Lung (tissue), 11 donors: ENCODE measurements at regions not wholly inside any gene's neighbourhood (a gene's known extent, or its start where the extent isn't known, plus 50 kb on each side); places are given as distances from the start of the nearest gene placed in this dataset.

Experiments used
- ATAC-seq: fragments of 200-7000 bp; cut with Tn5 transposase; one replicate; pipeline ENCODE4 v1.9.1; 2020; ENCODE audit warnings: moderate number of reproducible peaks; ENCODE audit not compliant: insufficient read depth, low FRiP score
- DNase-seq, 3 donors: peaks; one replicate each; pipeline ENCODE4 v3.0.0-alpha.2; 2013 to 2017
- H3K27ac ChIP-seq, 2 donors: one replicate each; pipeline ENCODE4 v1.5.1; 2013; ENCODE audit warnings: mild to moderate bottlenecking in 2 of 2, moderate library complexity in 2 of 2, control low read depth in 1 of 2, inconsistent platforms in 1 of 2, low read depth in 1 of 2, low read length in 1 of 2
- H3K27me3 ChIP-seq, 3 donors: one replicate each; pipeline ENCODE4 v1.5.1; 2013; ENCODE audit warnings: low read length in 2 of 3; ENCODE audit not compliant: control insufficient read depth in 3 of 3, insufficient read depth in 3 of 3
- H3K36me3 ChIP-seq, 4 donors: one replicate each; pipeline ENCODE4 v1.5.1; 2013; ENCODE audit warnings: low read length in 4 of 4, mild to moderate bottlenecking in 1 of 4, moderate library complexity in 1 of 4; ENCODE audit not compliant: control insufficient read depth in 4 of 4, insufficient read depth in 4 of 4
- H3K4me1 ChIP-seq, 5 donors: one replicate each; pipeline ENCODE4 v1.5.1; 2013; ENCODE audit warnings: low read length in 5 of 5, mild to moderate bottlenecking in 2 of 5, moderate library complexity in 1 of 5; ENCODE audit not compliant: control insufficient read depth in 5 of 5, insufficient read depth in 5 of 5
- H3K4me3 ChIP-seq: one replicate; pipeline ENCODE4 v1.5.1; 2013; ENCODE audit warnings: mild to moderate bottlenecking, control low read depth, moderate library complexity
- H3K9ac ChIP-seq, 2 donors: one replicate each; pipeline ENCODE4 v1.5.1; 2013; ENCODE audit warnings: low read length in 2 of 2, control low read depth in 1 of 2; ENCODE audit not compliant: insufficient read depth in 1 of 2
- H3K9me3 ChIP-seq, 4 donors: one replicate each; pipeline ENCODE4 v1.5.1; 2013; ENCODE audit warnings: low read length in 3 of 4, mild to moderate bottlenecking in 1 of 4, moderate library complexity in 1 of 4; ENCODE audit not compliant: control insufficient read depth in 4 of 4, insufficient read depth in 3 of 4
- CTCF ChIP-seq: IDR thresholded peaks from 2 replicates; pipeline ENCODE4 v1.5.1; 2012; ENCODE audit warnings: mild to moderate bottlenecking; ENCODE audit errors: control extremely low read depth, extremely low read depth
- WGBS, 2 donors: extraction: QIAGEN DNeasy Blood & Tissue Kit; methylation state at CpG; one replicate each; pipeline ENCODE4 v1.1.7; 2013; 5-methylcytosine and 5-hydroxymethylcytosine counted together
- donor health status: control.
- donor health status: control.
- donor health status: Bipolar disorder and iron deficiency.
- donor health status: healthy.
- donor health status: DM: yes; HTN: yes; CAD: no.

GRCh38 chr5:53311681-53312080 is 168.7 kb upstream of the FST start:
- Histone ChIP-seq H3K27ac (no peak overlapping the region), H3K27me3 (no peaks in the 10 kb centered on the region), H3K36me3 (no peaks in the 10 kb centered on the region), H3K9ac (no peak overlapping the region), H3K4me3 (no peak overlapping the region), H3K9me3 (peaks cover 0 to 7% (median 5%) of the 10 kb centered on the region in 4 donors), H3K4me1 (no peaks in the 10 kb centered on the region)
- DNase-seq (no peak), ATAC-seq (no peak)
- 93 to 95% methylated on average over 2 of the region's 2 CpGs for WGBS, 2 donors
- no peak for TF ChIP-seq CTCF

- no peak overlapping the region for H3K27ac ChIP-seq
- peaks cover 0 to 7% (median 5%) of the 10 kb centered on the region in 4 donors for H3K9me3 ChIP-seq
- H3K9ac ChIP-seq, result no peak overlapping the region
- WGBS, 2 donors, result 93 to 94% methylated on average over 2 of the region's 2 CpGs
- TF ChIP-seq CTCF, result no peak
- no peak for ATAC-seq
- no peaks in the 10 kb centered on the region for H3K36me3 ChIP-seq
- no peak for DNase-seq
- H3K4me3 ChIP-seq, result no peak overlapping the region
- H3K27me3 ChIP-seq, result no peaks in the 10 kb centered on the region
- H3K4me1 ChIP-seq, result no peaks in the 10 kb centered on the region
These were observed 167.3 kb upstream of the FST start for GRCh38 chr5:53313145-53313544.

GRCh38 chr5:53318303-53318702 is 162.1 kb upstream of the FST start:
- Histone ChIP-seq H3K27ac (no peak overlapping the region), H3K27me3 (no peaks in the 10 kb centered on the region), H3K9ac (no peak overlapping the region), H3K36me3 (no peaks in the 10 kb centered on the region), H3K4me3 (no peak overlapping the region), H3K9me3 (peaks cover 0 to 7% (median 4%) of the 10 kb centered on the region in 4 donors), H3K4me1 (no peaks in the 10 kb centered on the region)
- DNase-seq (no peak), ATAC-seq (no peak)
- TF ChIP-seq CTCF, result no peak
- 56 to 62% methylated on average over 2 of the region's 2 CpGs for WGBS, 2 donors

GRCh38 chr5:53319315-53319714 is 161.1 kb upstream of the FST start:
- Histone ChIP-seq H3K4me3 (no peak overlapping the region), H3K9ac (no peak overlapping the region), H3K9me3 (peaks cover 0 to 7% (median 5%) of the 10 kb centered on the region in 4 donors), H3K4me1 (no peaks in the 10 kb centered on the region), H3K36me3 (no peaks in the 10 kb centered on the region), H3K27ac (no peak overlapping the region), H3K27me3 (no peaks in the 10 kb centered on the region)
- DNase-seq (no peak), ATAC-seq (no peak)
- 91 to 93% methylated on average over 5 of the region's 5 CpGs for WGBS, 2 donors
- TF ChIP-seq CTCF, result no peak
